ENCODE measurements at regions not wholly inside any gene's neighbourhood (a gene's known extent, or its start where the extent isn't known, plus 50 kb on each side); places are given as distances from the start of the nearest gene placed in this dataset.

DNA sequence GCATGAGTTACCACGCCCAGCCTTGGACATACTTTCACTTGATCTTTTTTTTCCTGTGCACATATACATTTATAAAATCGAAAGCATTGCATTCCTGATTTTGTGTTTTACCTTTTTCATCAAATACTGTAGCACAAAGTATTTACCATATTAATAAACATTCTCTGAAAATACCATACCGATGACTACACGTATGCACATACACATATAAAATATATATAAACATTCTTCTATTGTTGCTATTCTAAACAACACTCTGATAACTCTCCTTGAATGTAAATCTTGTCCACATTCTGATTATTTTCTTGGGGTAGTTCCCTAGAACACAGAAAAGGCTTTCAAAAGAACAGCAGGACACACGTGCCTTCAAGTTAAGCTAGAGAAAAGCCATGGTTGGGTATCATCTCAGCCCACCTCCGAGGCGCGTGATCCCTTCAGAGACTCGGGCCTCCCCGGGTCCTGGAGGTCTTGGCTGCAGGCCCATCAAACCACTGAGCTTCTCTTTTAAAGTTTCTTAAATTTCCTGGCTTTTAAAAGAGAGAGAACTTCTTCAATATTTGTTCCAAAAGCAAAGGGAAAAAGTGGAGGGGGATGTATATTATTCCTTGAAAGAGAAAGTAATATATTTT is 198.1 kb downstream of the MYLK4 start:
- Histone ChIP-seq H3K27ac (ENCODE audit: low read depth, low read length, poor library complexity, severe bottlenecking) (no peak overlapping the region), H3F3A (ENCODE audit: insufficient read depth, low read length) (no peaks in the 10 kb centered on the region), H2AFZ (ENCODE audit: low read length) (no peak overlapping the region), H3K9ac (ENCODE audit: low read length) (no peak overlapping the region), H3K4me3 (ENCODE audit: low read depth, low read length, poor library complexity, severe bottlenecking) (no peak overlapping the region), H3K4me2 (ENCODE audit: low read length) (no peak overlapping the region), H3K9me2 (ENCODE audit: low read depth, low read length) (no peaks in the 10 kb centered on the region), H4K20me1 (ENCODE audit: insufficient read depth, low read length) (no peaks in the 10 kb centered on the region), H3K27me3 (ENCODE audit: insufficient read depth, low read length) (no peaks in the 10 kb centered on the region), H3K79me2 (ENCODE audit: insufficient read depth, low read length) (no peaks in the 10 kb centered on the region), H3K4me1 (ENCODE audit: insufficient read depth, low read length, severe bottlenecking) (no peaks in the 10 kb centered on the region), H3K9me3 (ENCODE audit: low read length) (no peaks in the 10 kb centered on the region), H3K36me3 (ENCODE audit: insufficient read depth, low read length) (no peaks in the 10 kb centered on the region; the same call in 1 of the 2 replicates)
- TF ChIP-seq, protein P1, sequence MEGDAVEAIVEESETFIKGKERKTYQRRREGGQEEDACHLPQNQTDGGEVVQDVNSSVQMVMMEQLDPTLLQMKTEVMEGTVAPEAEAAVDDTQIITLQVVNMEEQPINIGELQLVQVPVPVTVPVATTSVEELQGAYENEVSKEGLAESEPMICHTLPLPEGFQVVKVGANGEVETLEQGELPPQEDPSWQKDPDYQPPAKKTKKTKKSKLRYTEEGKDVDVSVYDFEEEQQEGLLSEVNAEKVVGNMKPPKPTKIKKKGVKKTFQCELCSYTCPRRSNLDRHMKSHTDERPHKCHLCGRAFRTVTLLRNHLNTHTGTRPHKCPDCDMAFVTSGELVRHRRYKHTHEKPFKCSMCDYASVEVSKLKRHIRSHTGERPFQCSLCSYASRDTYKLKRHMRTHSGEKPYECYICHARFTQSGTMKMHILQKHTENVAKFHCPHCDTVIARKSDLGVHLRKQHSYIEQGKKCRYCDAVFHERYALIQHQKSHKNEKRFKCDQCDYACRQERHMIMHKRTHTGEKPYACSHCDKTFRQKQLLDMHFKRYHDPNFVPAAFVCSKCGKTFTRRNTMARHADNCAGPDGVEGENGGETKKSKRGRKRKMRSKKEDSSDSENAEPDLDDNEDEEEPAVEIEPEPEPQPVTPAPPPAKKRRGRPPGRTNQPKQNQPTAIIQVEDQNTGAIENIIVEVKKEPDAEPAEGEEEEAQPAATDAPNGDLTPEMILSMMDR (IDR thresholded peaks at IDR 0.05; ENCODE audit: low read length), result no peak
- TF ChIP-seq EZH2 (IDR thresholded peaks at IDR 0.05; ENCODE audit: borderline replicate concordance, low read length), result no peak

DNA sequence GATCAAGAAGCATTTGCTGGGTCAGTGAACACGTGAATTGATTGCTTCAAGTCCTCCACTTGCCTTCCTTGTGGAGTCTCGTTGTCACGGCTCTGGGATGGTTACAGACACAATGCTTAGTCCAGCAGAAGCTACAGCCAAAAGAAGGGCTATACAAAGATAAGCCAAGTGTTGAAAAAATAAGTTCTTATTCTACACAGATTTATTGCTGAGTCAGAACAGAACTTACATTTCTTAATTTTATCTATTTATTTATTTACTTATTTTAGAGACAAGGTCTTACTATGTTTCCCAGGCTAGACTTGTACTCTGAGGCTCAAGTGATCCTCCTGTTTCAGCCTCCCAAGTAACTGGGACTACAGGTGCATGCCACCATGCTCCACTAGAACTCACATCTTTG is 199.0 kb downstream of the MYLK4 start:
- H3K4me1 ChIP-seq (ENCODE audit: insufficient read depth, low read length, severe bottlenecking), result no peaks in the 10 kb centered on the region
- no peaks in the 10 kb centered on the region for H3K9me3 ChIP-seq (ENCODE audit: low read length)
- no peaks in the 10 kb centered on the region for H3K27me3 ChIP-seq (ENCODE audit: insufficient read depth, low read length)
- no peaks in the 10 kb centered on the region for H3F3A ChIP-seq (ENCODE audit: insufficient read depth, low read length)
- H3K27ac ChIP-seq (ENCODE audit: low read depth, low read length, poor library complexity, severe bottlenecking), result no peak overlapping the region
- no peaks in the 10 kb centered on the region for H3K79me2 ChIP-seq (ENCODE audit: insufficient read depth, low read length)
- H4K20me1 ChIP-seq (ENCODE audit: insufficient read depth, low read length), result no peaks in the 10 kb centered on the region
- no peaks in the 10 kb centered on the region for H3K9me2 ChIP-seq (ENCODE audit: low read depth, low read length)
- H3K4me2 ChIP-seq (ENCODE audit: low read length), result no peak overlapping the region
- H3K36me3 ChIP-seq (ENCODE audit: insufficient read depth, low read length), result no peaks in the 10 kb centered on the region; the same call in 1 of the 2 replicates
- no peak overlapping the region for H3K9ac ChIP-seq (ENCODE audit: low read length)
- no peak overlapping the region for H2AFZ ChIP-seq (ENCODE audit: low read length)
- H3K4me3 ChIP-seq (ENCODE audit: low read depth, low read length, poor library complexity, severe bottlenecking), result no peak overlapping the region
- TF ChIP-seq EZH2 (IDR thresholded peaks at IDR 0.05; ENCODE audit: borderline replicate concordance, low read length), result no peak
- TF ChIP-seq, protein P1 (IDR thresholded peaks at IDR 0.05; ENCODE audit: low read length), result no peak

DNA sequence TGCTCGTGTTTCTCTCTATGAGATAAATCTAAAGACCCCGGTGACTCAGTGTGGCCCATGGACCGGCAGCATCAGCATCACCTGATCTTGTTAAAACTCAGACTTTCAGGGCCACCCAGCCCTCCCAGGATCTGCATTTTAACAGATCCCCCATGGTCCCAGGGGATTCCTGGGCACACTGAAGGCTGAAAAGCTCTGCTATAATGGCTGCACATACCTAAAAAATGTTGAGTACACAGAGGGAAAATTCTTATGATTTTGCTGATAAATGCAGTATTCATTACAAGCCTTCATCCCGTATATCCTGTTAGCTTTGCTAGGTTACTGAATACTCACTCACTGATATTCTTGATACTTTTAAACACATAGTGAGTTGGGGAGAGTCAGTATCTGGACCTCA is 200.5 kb downstream of the MYLK4 start:
- Histone ChIP-seq H3K9me2 (ENCODE audit: low read depth, low read length) (no peaks in the 10 kb centered on the region), H4K20me1 (ENCODE audit: insufficient read depth, low read length) (no peaks in the 10 kb centered on the region), H3K9me3 (ENCODE audit: low read length) (no peaks in the 10 kb centered on the region), H3K4me1 (ENCODE audit: insufficient read depth, low read length, severe bottlenecking) (no peaks in the 10 kb centered on the region), H3K36me3 (ENCODE audit: insufficient read depth, low read length) (no peaks in the 10 kb centered on the region; the same call in 1 of the 2 replicates), H3K27me3 (ENCODE audit: insufficient read depth, low read length) (no peaks in the 10 kb centered on the region), H3F3A (ENCODE audit: insufficient read depth, low read length) (no peaks in the 10 kb centered on the region), H2AFZ (ENCODE audit: low read length) (no peak overlapping the region), H3K9ac (ENCODE audit: low read length) (no peak overlapping the region), H3K4me3 (ENCODE audit: low read depth, low read length, poor library complexity, severe bottlenecking) (no peak overlapping the region), H3K79me2 (ENCODE audit: insufficient read depth, low read length) (no peaks in the 10 kb centered on the region), H3K4me2 (ENCODE audit: low read length) (no peak overlapping the region), H3K27ac (ENCODE audit: low read depth, low read length, poor library complexity, severe bottlenecking) (no peak overlapping the region)
- TF ChIP-seq, protein P1 (IDR thresholded peaks at IDR 0.05; ENCODE audit: low read length), result no peak
- no peak for TF ChIP-seq EZH2 (IDR thresholded peaks at IDR 0.05; ENCODE audit: borderline replicate concordance, low read length)

All from OCI-LY1 (cell line).